Lung (tissue), 11 donors: ENCODE measurements at regions not wholly inside any gene's neighbourhood (a gene's known extent, or its start where the extent isn't known, plus 50 kb on each side); places are given as distances from the start of the nearest gene placed in this dataset.
"Not testable (repeated sequence)": the region's sequence is repeated elsewhere in the genome, so short reads cannot be mapped to it uniquely, and the experiment has no call there.

ENCODE experiments used
- ATAC-seq: fragments of 200-7000 bp; cut with Tn5 transposase; one replicate; pipeline ENCODE4 v1.9.1; 2020; ENCODE audit warnings: moderate number of reproducible peaks; ENCODE audit not compliant: insufficient read depth, low FRiP score
- DNase-seq, 3 donors: peaks; one replicate each; pipeline ENCODE4 v3.0.0-alpha.2; 2013 to 2017
- H3K27ac ChIP-seq, 2 donors: one replicate each; pipeline ENCODE4 v1.5.1; 2013; ENCODE audit warnings: mild to moderate bottlenecking in 2 of 2, moderate library complexity in 2 of 2, control low read depth in 1 of 2, inconsistent platforms in 1 of 2, low read depth in 1 of 2, low read length in 1 of 2
- H3K27me3 ChIP-seq, 3 donors: one replicate each; pipeline ENCODE4 v1.5.1; 2013; ENCODE audit warnings: low read length in 2 of 3; ENCODE audit not compliant: control insufficient read depth in 3 of 3, insufficient read depth in 3 of 3
- H3K36me3 ChIP-seq, 4 donors: one replicate each; pipeline ENCODE4 v1.5.1; 2013; ENCODE audit warnings: low read length in 4 of 4, mild to moderate bottlenecking in 1 of 4, moderate library complexity in 1 of 4; ENCODE audit not compliant: control insufficient read depth in 4 of 4, insufficient read depth in 4 of 4
- H3K4me1 ChIP-seq, 5 donors: one replicate each; pipeline ENCODE4 v1.5.1; 2013; ENCODE audit warnings: low read length in 5 of 5, mild to moderate bottlenecking in 2 of 5, moderate library complexity in 1 of 5; ENCODE audit not compliant: control insufficient read depth in 5 of 5, insufficient read depth in 5 of 5
- H3K4me3 ChIP-seq: one replicate; pipeline ENCODE4 v1.5.1; 2013; ENCODE audit warnings: mild to moderate bottlenecking, control low read depth, moderate library complexity
- H3K9ac ChIP-seq, 2 donors: one replicate each; pipeline ENCODE4 v1.5.1; 2013; ENCODE audit warnings: low read length in 2 of 2, control low read depth in 1 of 2; ENCODE audit not compliant: insufficient read depth in 1 of 2
- H3K9me3 ChIP-seq, 4 donors: one replicate each; pipeline ENCODE4 v1.5.1; 2013; ENCODE audit warnings: low read length in 3 of 4, mild to moderate bottlenecking in 1 of 4, moderate library complexity in 1 of 4; ENCODE audit not compliant: control insufficient read depth in 4 of 4, insufficient read depth in 3 of 4
- WGBS, 2 donors: extraction: QIAGEN DNeasy Blood & Tissue Kit; methylation state at CpG; one replicate each; pipeline ENCODE4 v1.1.7; 2013; 5-methylcytosine and 5-hydroxymethylcytosine counted together
- TF ChIP-seq, protein P1 (sequence below): IDR thresholded peaks from 2 replicates; pipeline ENCODE4 v1.5.1; 2012; ENCODE audit warnings: mild to moderate bottlenecking; ENCODE audit errors: control extremely low read depth, extremely low read depth
- donor health status: control.
- donor health status: control.
- donor health status: Bipolar disorder and iron deficiency.
- donor health status: healthy.
- donor health status: DM: yes; HTN: yes; CAD: no.

DNA sequence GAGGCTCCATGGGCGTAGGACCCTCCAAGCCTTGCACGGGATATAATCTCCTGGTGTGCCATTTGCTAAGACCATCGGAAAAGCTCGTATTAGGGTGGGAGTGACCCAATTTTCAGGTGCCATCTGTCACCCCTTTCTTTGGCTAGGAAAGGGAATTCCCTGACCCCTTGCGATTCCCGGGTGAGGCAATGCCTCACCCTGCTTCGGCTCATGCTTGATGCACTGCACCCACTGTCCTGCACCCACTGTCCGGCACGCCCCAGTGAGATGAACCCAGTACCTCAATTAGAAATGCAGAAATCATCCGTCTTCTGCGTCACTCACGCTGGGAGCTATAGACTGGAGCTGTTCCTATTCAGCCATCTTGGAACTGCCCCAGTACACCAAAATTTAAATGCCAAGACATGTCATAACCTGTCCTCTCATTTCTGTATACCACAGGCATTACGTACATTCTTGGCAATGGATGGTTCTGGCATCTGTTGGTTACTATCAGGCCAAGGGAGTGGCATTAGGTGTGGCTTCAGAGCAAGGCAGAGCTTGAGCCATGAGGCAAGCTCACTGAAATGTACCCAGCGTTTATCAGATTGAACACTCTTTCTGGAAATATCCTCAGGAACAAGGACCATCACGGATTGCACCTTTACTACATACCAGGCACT, 95.4 kb upstream of the GALNT18 start:
- no peak overlapping the region for H3K27ac ChIP-seq
- no peak for ATAC-seq
- 94 to 95% methylated on average over 15 of the region's 15 CpGs for WGBS, 2 donors
- H3K4me3 ChIP-seq = no peak overlapping the region
- H3K27me3 ChIP-seq = no peaks in the 10 kb centered on the region
- H3K9me3 ChIP-seq = peaks cover 0 to 11% (median 2%) of the 10 kb centered on the region in 4 donors
- H3K4me1 ChIP-seq = peaks cover 0 to 10% (median 0%) of the 10 kb centered on the region in 5 donors
- TF ChIP-seq, protein P1, sequence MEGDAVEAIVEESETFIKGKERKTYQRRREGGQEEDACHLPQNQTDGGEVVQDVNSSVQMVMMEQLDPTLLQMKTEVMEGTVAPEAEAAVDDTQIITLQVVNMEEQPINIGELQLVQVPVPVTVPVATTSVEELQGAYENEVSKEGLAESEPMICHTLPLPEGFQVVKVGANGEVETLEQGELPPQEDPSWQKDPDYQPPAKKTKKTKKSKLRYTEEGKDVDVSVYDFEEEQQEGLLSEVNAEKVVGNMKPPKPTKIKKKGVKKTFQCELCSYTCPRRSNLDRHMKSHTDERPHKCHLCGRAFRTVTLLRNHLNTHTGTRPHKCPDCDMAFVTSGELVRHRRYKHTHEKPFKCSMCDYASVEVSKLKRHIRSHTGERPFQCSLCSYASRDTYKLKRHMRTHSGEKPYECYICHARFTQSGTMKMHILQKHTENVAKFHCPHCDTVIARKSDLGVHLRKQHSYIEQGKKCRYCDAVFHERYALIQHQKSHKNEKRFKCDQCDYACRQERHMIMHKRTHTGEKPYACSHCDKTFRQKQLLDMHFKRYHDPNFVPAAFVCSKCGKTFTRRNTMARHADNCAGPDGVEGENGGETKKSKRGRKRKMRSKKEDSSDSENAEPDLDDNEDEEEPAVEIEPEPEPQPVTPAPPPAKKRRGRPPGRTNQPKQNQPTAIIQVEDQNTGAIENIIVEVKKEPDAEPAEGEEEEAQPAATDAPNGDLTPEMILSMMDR = no peak
- no peak overlapping the region for H3K9ac ChIP-seq
- H3K36me3 ChIP-seq = no peaks in the 10 kb centered on the region
- no peak for DNase-seq

DNA sequence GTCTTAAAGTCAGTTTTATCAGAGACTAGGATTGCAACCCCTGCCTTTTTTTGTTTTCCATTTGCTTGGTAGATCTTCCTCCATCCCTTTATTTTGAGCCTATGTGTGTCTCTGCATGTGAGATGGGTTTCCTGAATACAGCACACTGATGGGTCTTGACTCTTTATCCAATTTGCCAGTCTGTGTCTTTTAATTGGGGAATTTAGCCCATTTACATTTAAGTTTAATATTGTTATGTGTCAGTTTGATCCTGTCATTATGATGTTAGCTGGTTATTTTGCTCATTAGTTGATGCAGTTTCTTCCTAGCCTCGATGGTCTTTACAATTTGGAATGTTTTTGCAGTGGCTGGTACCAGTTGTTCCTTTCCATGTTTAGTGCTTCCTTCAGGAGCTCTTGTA, 93.3 kb upstream of the GALNT18 start:
- not testable (repeated sequence) for DNase-seq, H3K27ac ChIP-seq, H3K4me3 ChIP-seq, H3K9ac ChIP-seq, ATAC-seq, H3K36me3 ChIP-seq, H3K27me3 ChIP-seq, H3K4me1 ChIP-seq
- 60 to 72% methylated on average over 1 of the region's 1 CpG for WGBS, 2 donors
- H3K9me3 ChIP-seq = peaks cover 0 to 11% (median 0%) of the 10 kb centered on the region in 4 donors

DNA sequence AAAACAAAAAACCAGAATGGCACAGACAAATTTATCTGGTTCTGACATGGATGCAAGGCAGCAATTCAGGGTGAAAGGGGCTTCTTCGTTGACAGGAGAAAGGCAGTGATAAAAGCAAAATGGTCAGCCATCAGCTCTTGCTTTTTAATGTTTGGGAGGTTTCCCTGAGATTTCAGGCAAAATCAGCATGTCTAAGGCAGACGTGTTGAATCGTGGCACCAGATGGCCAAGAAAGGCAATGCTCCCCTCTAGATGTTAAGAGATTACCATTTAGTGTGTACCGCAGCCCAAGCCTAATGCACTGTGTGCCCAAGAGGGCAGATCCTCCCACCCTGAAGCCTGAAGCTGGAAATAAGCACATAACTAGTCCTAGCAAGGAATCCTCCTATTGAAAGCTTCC, 88.8 kb upstream of the GALNT18 start:
- H3K27ac ChIP-seq = no peak overlapping the region
- no peak for ATAC-seq
- DNase-seq = no peak
- H3K36me3 ChIP-seq = no peaks in the 10 kb centered on the region
- no peaks in the 10 kb centered on the region for H3K27me3 ChIP-seq
- no peak overlapping the region for H3K9ac ChIP-seq
- 93 to 94% methylated on average over 4 of the region's 4 CpGs for WGBS, 2 donors
- H3K4me3 ChIP-seq = no peak overlapping the region
- TF ChIP-seq, protein P1 = no peak
- no peaks in the 10 kb centered on the region for H3K9me3 ChIP-seq
- peaks cover 0 to 2% (median 0%) of the 10 kb centered on the region in 5 donors for H3K4me1 ChIP-seq

- Histone ChIP-seq H3K4me3 (no peak overlapping the region), H3K4me1 (peaks cover 0 to 2% (median 0%) of the 10 kb centered on the region in 5 donors), H3K9ac (no peak overlapping the region), H3K9me3 (no peaks in the 10 kb centered on the region), H3K36me3 (no peaks in the 10 kb centered on the region), H3K27ac (no peak overlapping the region), H3K27me3 (no peaks in the 10 kb centered on the region)
- ATAC-seq (no peak), DNase-seq (no peak)
- TF ChIP-seq, protein P1 = no peak
- WGBS, 2 donors = 89 to 90% methylated on average over 7 of the region's 7 CpGs
Observed at GRCh38 chr11:11709447-11710239, 87.8 kb upstream of the GALNT18 start.
